ENCODE measurements at regions not wholly inside any gene's neighbourhood (a gene's known extent, or its start where the extent isn't known, plus 50 kb on each side); places are given as distances from the start of the nearest gene placed in this dataset.
"Not testable (repeated sequence)": the region's sequence is repeated elsewhere in the genome, so short reads cannot be mapped to it uniquely, and the experiment has no call there.

- DNase-seq: no peak
Observed at GRCh38 chr17:77786740-77787505, 171.6 kb upstream of the TNRC6C start.

GRCh38 chr17:77790143-77790829, 168.2 kb upstream of the TNRC6C start:
- no peak for DNase-seq

DNA sequence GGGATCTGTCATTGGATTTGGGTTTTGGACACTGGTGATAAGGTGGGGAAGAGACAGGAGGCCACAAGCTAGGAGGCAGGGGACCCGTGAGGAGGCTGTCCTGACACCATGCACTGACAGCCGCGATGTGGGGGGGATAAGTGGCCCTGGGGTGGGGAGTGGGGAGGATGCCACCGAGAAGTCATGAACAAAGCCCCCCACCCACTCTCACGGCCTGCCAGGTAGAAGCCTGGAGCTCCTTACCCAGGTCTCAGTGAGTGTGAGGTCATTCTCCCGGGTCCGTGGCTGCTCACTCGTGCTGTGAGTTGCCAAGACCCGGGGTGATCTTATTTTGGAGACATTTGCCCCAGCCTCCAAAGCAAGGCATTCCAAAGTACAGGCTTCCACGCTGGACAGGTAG, 165.9 kb upstream of the TNRC6C start:
- no peak for DNase-seq

- no peak for DNase-seq
Observed at GRCh38 chr17:77793146-77793970, 165.1 kb upstream of the TNRC6C start.

DNA sequence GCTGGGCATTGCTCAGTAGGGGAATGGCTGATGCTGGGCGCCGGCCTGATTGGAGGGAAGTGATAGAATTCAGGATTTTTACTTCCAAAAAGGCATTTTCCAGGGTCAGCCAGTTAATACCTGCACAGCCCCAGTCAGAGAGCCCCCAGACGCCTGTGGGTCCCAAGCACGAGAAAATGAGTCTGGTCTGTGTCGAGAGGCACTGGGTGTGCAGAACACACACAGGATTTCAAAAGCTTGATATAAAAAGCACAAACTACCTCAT, 164.6 kb upstream of the TNRC6C start:
- DNase-seq: no peak

DNA sequence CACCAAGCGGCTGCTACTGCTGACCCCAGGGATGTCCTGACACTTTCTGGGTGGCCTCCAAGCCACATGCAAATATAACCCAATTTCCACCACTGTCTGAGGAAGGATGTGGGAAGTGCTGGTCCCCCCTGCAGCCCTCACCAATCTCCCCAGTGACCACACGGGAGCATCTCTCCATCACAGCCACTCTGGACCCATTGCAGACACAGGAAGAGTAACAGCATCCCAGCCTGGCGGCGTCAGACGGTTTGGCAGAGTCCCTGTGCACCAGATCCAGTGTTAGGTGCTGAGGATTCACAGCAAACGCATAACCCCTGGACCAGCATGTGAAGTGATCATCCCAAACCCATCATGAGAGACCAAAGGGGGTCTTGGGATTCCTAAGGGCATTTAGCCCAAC, 163.7 kb upstream of the TNRC6C start:
- DNase-seq: no peak

GRCh38 chr17:77795685-77796084, 162.8 kb upstream of the TNRC6C start:
- no peak for DNase-seq

GRCh38 chr17:77796176-77796860, 162.2 kb upstream of the TNRC6C start:
- no peak for DNase-seq

GRCh38 chr17:77798031-77798430, 160.5 kb upstream of the TNRC6C start:
- no peak for DNase-seq

GRCh38 chr17:77798481-77798880, 160.0 kb upstream of the TNRC6C start:
- no peak for DNase-seq

DNA sequence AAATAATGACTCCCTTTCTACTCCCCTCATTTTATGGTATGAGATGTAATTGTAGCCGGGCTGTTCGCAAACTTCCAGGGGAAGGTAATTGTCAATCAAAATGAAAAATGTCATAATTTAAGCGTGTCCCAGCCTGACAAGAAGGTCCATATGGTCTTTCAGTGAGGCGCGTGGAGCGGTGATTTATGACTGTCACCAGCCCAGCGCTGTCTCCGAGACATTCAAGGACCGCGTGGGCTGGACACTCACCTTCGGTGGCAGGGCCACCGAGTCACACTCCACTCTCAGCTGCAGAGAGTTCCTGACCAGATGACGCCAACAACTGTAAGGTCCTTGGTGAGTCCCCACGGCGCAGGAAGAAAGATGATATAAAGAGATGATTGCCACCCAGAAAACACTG, 157.7 kb upstream of the TNRC6C start:
- no peak for DNase-seq

- DNase-seq: no peak
Observed at GRCh38 chr17:77801545-77802332, 156.8 kb upstream of the TNRC6C start.

DNA sequence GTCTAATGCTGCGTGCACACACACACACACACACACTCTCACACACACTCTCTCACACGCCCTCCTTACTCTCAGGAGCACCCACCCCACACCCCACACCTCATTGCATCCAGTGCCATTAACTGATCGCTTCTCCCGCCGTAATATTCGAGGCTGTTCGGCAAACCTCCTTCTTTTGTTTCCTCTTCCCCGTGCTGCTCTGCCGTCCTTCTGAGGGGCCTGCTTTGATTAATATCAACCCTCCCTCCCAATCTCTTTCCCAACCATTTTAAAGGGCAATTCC, 156.2 kb upstream of the TNRC6C start:
- no peak for DNase-seq

DNA sequence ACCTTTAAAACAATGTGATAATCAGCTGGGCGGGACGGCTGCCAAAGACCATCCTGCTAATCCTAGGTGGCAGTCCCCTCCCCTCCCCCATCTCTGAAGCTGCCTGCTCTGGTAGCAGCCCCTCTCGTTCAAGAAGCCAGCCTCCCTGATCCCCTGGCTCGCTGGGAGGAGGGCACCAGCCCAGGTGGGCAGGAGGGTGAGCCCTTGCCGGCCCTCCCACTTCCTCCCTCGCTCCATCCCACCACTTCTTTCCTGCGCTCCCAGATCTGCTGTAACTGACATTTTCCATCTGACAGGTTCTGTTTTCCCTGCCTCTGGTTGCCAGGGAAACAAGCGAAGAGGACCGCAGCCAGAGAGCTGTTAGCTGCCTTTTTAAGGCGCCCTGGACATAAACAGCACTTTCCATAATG, 155.7 kb upstream of the TNRC6C start:
- DNase-seq: no peak

DNA sequence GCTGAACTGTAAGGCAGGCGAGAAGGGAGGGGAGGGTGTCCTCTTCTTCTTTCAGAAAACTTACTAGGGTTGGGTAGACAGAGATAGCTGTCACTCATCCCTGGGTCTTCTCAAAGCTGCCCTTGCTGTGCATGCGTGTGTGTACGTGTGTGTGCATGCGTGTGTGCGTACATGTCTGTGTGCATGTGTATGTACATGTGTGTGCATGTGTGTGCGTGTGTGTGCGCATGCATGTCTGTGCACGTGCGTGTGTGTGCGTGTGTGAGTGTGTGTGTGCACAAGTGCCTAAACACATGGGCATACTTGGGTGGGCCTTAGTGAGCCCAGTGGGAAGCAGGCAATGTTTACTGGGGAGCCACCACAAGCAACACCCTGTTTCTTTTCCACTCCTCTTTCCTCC, 154.8 kb upstream of the TNRC6C start:
- no peak for DNase-seq

- DNase-seq: no peak
Observed at GRCh38 chr17:77804796-77805426, 153.6 kb upstream of the TNRC6C start.

DNA sequence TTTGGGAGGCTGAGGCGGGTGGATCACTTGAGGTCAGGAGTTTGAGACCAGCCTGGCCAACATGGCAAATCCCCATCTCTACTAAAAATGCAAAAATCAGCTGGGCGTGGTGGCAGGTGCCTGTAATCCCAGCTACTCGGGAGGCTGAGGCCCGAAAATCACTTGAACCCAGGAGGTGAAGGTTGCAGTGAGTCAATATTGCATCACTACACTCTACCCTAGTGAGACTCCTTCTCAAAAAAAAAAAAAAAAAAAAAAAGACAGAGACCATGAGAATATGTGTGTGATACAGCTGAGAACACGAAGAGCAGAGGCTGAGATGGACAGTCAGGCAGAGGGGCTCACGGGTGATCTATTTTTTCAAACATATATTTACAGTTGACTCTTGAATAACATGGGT, 152.5 kb upstream of the TNRC6C start:
- not testable (repeated sequence) for DNase-seq

GRCh38 chr17:77807051-77807745, 151.3 kb upstream of the TNRC6C start:
- no peak for DNase-seq

GRCh38 chr17:77807746-77808441, 150.6 kb upstream of the TNRC6C start:
- no peak for DNase-seq

DNA sequence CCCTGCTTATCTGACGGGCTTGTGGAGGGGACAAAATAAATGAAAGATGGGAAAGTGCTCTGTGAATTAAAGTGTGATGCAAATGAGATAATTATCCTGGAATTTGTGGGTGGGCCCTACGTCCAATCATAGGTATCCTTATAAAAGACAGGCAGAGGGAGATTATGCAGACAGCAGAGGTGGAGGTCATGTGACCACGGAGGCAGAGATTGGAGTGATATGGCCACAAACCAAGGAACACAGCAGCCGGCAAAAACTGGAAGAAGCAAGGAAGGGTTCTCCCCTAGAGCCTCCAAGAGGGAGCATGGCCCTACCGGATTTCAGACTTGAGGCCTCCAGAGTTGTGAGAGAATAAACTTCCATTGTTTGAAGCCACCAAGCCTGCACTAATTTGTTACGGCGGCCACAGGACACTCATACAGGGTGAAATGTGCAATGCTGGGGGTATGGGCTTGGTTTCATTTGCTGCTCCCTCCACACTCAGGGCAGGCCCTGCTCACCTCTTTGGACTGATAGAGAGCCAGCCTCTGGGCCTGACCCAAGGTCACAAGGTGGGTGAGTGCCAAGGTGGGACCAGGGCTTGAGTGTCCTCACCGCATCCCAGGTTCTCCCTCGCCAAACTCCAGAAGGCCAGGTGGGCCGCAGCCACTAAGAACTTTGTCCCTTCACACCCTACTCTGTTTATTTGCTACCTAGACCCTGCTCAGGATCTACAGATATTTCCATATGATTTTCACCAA, 149.6 kb upstream of the TNRC6C start:
- DNase-seq: no peak
